ENCODE measurements at regions not wholly inside any gene's neighbourhood (a gene's known extent, or its start where the extent isn't known, plus 50 kb on each side); places are given as distances from the start of the nearest gene placed in this dataset.
"Not testable (repeated sequence)": the region's sequence is repeated elsewhere in the genome, so short reads cannot be mapped to it uniquely, and the experiment has no call there.

DNA sequence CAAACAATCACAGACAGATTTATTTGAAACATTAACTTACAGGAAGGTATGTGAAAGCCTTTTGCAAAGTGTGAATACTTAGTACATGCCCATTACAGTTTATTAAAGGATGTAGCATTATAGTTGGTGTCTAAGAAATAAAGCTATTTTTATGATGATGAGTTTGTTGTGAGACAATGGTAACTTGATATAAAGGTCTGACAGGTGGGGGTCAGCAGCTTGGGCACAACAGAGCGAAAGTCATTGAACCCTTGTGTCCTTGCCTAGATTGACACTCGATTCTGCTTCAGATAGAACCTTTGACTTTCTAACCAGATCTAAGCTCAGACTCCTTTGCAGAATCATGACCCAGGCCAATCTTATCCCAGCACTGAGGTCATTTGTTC, 777.9 kb downstream of the NTRK3 start:
- DNase-seq = no peak
- Histone ChIP-seq H3K4me1 (peaks cover 0 to 9% (median 6%) of the 10 kb centered on the region in 4 donors), H3K4me3 (no peak overlapping the region), H3K36me3 (no peaks in the 10 kb centered on the region), H3K27me3 (no peaks in the 10 kb centered on the region), H3K27ac (no peak overlapping the region), H3K9me3 (no peaks in the 10 kb centered on the region)
- intact Hi-C loops (cut with DNase I; ENCODE audit: low total_unique reads) = no loop called here
- no peak for TF ChIP-seq CTCF (IDR thresholded peaks at IDR 0.05)

DNA sequence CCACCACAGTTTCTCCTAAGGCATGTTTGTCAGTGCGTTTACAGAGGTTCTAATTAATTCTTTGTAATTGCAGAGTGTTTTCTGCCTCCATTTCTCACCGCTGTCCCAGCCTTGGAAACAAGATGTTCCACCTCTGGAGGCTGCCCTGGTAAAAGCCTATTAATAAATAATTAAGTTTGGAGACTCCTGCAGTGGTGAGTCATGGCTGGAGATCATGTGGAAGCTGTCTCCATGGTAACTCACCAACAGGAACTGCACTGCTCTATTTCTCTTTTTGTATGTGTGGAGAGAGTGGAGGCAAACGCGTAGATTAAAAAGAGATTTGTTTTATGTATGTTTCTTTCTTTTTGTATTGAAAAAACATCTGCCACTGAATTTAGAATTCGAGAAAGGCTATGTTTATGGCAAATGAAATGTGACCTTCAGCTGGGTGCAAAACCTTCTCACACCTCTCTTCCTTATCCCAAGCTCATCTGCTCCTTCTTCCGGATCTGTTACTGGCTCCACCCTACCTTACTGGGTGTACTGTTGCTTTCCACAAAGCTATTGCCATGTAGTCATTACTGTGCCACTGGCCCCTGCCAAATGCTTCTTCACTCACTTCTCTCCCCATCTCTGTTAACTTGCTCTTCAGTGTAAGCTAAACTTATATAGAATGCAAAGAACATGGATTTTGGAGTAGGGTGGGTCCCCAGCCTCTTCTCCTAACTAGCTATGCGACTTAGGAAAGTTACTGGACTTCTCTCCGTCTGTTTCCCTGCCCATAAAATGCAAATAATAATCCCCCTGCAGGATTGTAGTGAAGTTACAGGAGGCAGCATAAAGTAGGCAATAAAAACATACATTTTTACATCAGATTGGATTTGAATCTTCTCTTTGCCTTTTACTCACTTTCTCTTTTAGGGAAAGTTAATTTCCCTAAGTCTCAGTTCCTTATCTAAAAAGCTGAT, 778.5 kb downstream of the NTRK3 start:
- H3K9me3 ChIP-seq = no peaks in the 10 kb centered on the region
- no peak overlapping the region for H3K27ac ChIP-seq
- H3K36me3 ChIP-seq = no peaks in the 10 kb centered on the region
- intact Hi-C loops (cut with DNase I; ENCODE audit: low total_unique reads) = no loop called here
- H3K4me1 ChIP-seq = peaks cover 0 to 9% (median 6%) of the 10 kb centered on the region in 4 donors
- peak overlapping the region in 1 of 2 donors; percentile 9 for H3K4me3 ChIP-seq
- no peaks in the 10 kb centered on the region for H3K27me3 ChIP-seq
- peak; percentile 69 to 72 for DNase-seq
- TF ChIP-seq CTCF (IDR thresholded peaks at IDR 0.05) = no peak

DNA sequence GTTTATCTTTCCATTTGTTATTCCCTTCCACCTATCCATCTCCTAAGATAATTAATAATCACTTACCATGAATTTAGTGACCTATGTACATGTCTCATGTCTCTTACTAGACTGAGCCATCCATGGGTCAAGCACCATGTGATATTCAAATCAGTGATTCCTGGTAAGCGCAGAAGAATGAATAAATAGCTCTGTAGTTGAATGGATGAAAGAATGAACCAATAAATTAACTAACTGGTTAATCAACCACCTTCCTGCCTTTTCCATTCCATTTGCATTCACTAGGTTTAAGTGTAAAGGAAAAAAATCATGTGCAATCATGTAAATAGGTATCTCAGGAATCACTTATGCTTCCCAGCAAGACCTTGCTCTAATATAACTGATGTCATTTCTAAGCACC, 779.5 kb downstream of the NTRK3 start:
- no peak overlapping the region for H3K27ac ChIP-seq
- H3K9me3 ChIP-seq = no peaks in the 10 kb centered on the region
- no peak overlapping the region for H3K4me3 ChIP-seq
- intact Hi-C loops (cut with DNase I; ENCODE audit: low total_unique reads) = no loop called here
- DNase-seq = no peak
- TF ChIP-seq CTCF (IDR thresholded peaks at IDR 0.05) = no peak
- no peaks in the 10 kb centered on the region for H3K27me3 ChIP-seq
- peaks cover 0 to 9% (median 6%) of the 10 kb centered on the region in 4 donors for H3K4me1 ChIP-seq
- H3K36me3 ChIP-seq = no peaks in the 10 kb centered on the region

- Histone ChIP-seq H3K4me3 (no peak overlapping the region), H3K4me1 (no peaks in the 10 kb centered on the region), H3K27me3 (no peaks in the 10 kb centered on the region), H3K27ac (no peak overlapping the region), H3K36me3 (no peaks in the 10 kb centered on the region), H3K9me3 (no peaks in the 10 kb centered on the region)
- TF ChIP-seq CTCF (IDR thresholded peaks at IDR 0.05) = no peak
- intact Hi-C loops (cut with DNase I; ENCODE audit: low total_unique reads) = no loop called here
- DNase-seq = no peak
These were observed 785.6 kb downstream of the NTRK3 start for GRCh38 chr15:87470923-87471322.

DNA sequence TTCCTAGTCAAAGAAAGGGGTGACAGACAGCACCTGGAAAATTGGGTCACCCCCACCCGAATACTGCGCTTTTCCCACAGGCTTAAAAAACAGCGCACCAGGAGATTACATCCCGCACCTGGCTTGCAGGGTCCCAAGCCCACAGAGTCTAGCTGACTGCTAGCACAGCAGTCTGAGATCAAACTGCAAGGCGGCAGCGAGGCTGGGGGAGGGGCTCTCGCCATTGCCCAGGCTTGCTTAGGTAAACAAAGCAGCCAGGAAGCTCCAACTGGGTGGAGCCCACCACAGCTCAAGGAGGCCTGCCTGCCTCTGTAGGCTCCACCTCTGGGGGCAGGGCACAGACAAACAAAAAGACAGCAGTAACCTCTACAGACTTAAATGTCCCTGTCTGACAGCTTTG, 792.6 kb downstream of the NTRK3 start:
- DNase-seq; intact Hi-C loops (cut with DNase I; ENCODE audit: low total_unique reads); H3K4me1 ChIP-seq; H3K36me3 ChIP-seq; H3K9me3 ChIP-seq; H3K27me3 ChIP-seq; H3K27ac ChIP-seq; H3K4me3 ChIP-seq: not testable (repeated sequence)

DNA sequence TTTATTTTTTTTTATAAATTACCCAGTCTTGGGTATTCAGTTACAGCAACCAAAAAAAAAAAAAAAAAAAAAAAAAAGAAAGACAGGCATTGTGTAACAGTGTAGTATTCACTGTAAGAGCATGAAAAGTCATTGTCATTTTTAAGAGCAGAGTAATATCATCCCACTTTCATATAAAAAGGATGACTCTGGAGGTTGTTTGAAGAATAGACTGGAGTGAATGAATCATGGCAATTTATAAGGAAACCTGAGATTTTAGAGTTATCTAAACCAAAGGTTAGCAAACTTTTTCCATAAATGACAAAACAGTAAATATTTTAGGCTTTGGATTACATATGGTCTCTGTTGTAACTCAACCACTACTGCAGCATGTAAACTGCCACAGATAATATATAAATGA, 794.9 kb downstream of the NTRK3 start:
- no peak overlapping the region for H3K27ac ChIP-seq
- no peak for TF ChIP-seq CTCF (IDR thresholded peaks at IDR 0.05)
- H3K27me3 ChIP-seq = no peaks in the 10 kb centered on the region
- H3K4me3 ChIP-seq = no peak overlapping the region
- intact Hi-C loops (cut with DNase I; ENCODE audit: low total_unique reads) = no loop called here
- no peaks in the 10 kb centered on the region for H3K36me3 ChIP-seq
- DNase-seq = no peak
- H3K9me3 ChIP-seq = no peaks in the 10 kb centered on the region
- no peaks in the 10 kb centered on the region for H3K4me1 ChIP-seq

All from tibial artery (tissue), 4 donors.